Neural cell (in vitro differentiated cells): ENCODE measurements at regions not wholly inside any gene's neighbourhood (a gene's known extent, or its start where the extent isn't known, plus 50 kb on each side); places are given as distances from the start of the nearest gene placed in this dataset.

Experiments used
- CTCF ChIP-seq: fragments of 450-650 bp; IDR thresholded peaks from 2 replicates; pipeline ENCODE4 v1.5.1; 2014; ENCODE audit warnings: antibody characterized with exemption, mild to moderate bottlenecking, moderate library complexity; ENCODE audit not compliant: poor library complexity, severe bottlenecking
- EP300 ChIP-seq: fragments of 450-650 bp; conservative IDR thresholded peaks from 2 replicates; pipeline ENCODE4 v1.6.1; 2014; ENCODE audit warnings: antibody characterized with exemption, mild to moderate bottlenecking, moderate library complexity; ENCODE audit not compliant: poor library complexity, severe bottlenecking
- EZH2 ChIP-seq: fragments of 200-600, 300-800 bp; shearing (Covaris generic), sonication (generic); IDR thresholded peaks from 2 replicates; pipeline ENCODE4 v1.6.1; 2014; ENCODE audit warnings: antibody characterized with exemption, low read length, borderline replicate concordance, mild to moderate bottlenecking; ENCODE audit not compliant: insufficient read depth, poor library complexity, severe bottlenecking
- RAD21 ChIP-seq: fragments of 450-650 bp; conservative IDR thresholded peaks from 2 replicates; pipeline ENCODE4 v1.6.1; 2014; ENCODE audit warnings: antibody characterized with exemption, mild to moderate bottlenecking, moderate library complexity
- REST ChIP-seq: IDR thresholded peaks from 2 replicates; pipeline ENCODE4 v1.6.1; 2012; ENCODE audit warnings: borderline replicate concordance

GRCh38 chr7:70925411-70926115, 206.4 kb upstream of the GALNT17 start:
- TF ChIP-seq CTCF, result no peak
- TF ChIP-seq EP300, result no peak
- TF ChIP-seq REST, result no peak
- no peak for TF ChIP-seq EZH2
- no peak for TF ChIP-seq RAD21
